ENCODE measurements at regions not wholly inside any gene's neighbourhood (a gene's known extent, or its start where the extent isn't known, plus 50 kb on each side); places are given as distances from the start of the nearest gene placed in this dataset.

DNA sequence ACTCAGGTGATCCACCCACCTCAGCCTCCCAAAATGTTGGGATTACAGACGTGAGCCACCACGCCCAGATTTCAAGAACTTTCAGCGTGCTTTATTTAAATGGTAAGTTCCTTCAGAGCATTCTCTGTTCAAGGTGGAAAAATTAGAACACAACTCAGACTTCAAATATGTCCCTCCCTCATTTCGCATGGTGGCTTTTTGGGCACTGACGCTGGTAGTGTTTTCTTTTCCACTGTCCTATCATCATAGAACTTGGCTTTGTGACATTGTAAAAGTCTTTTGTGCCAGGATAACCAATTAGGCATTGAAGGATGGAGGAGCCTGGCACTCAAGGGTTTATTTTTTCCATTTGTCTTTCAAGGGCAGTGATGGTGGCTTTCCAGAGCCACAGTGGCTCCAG is 190.8 kb downstream of the NUAK1 start:
- DNase-seq (ENCODE audit: low spot score) (no peak), ATAC-seq (no peak), FAIRE-seq (no peak)
- H3K27me3 ChIP-seq (ENCODE audit: control insufficient read depth in 1 of 2, insufficient read depth in 2 of 2, low read length in 2 of 2) = no peaks in the 10 kb centered on the region
- no peak for TF ChIP-seq FLYWCH1 (CRISPR knock-in tag; IDR thresholded peaks at IDR 0.05)
- no peak for TF ChIP-seq ZNF20 (CRISPR knock-in tag; IDR thresholded peaks at IDR 0.05)
- TF ChIP-seq ZNF331 (CRISPR knock-in tag; IDR thresholded peaks at IDR 0.05) = no peak
- TF ChIP-seq, protein P1, sequence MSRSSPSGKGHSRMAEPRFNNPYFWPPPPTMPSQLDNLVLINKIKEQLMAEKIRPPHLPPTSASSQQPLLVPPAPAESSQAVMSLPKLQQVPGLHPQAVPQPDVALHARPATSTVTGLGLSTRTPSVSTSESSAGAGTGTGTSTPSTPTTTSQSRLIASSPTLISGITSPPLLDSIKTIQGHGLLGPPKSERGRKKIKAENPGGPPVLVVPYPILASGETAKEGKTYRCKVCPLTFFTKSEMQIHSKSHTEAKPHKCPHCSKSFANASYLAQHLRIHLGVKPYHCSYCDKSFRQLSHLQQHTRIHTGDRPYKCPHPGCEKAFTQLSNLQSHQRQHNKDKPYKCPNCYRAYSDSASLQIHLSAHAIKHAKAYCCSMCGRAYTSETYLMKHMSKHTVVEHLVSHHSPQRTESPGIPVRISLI (CRISPR knock-in tag; IDR thresholded peaks at IDR 0.05; ENCODE audit: borderline replicate concordance) = no peak
- no peak for TF ChIP-seq MAFK (conservative IDR thresholded peaks at IDR 0.05 in 1 of 2, IDR thresholded peaks at IDR 0.05 in 1 of 2; ENCODE audit: low read length in 2 of 2)
- no peak for TF ChIP-seq ZSCAN9 (CRISPR knock-in tag; IDR thresholded peaks at IDR 0.05; ENCODE audit: borderline replicate concordance)
- no peak for TF ChIP-seq ZFP41 (CRISPR knock-in tag; IDR thresholded peaks at IDR 0.05; ENCODE audit: borderline replicate concordance)
- TF ChIP-seq, protein P2, sequence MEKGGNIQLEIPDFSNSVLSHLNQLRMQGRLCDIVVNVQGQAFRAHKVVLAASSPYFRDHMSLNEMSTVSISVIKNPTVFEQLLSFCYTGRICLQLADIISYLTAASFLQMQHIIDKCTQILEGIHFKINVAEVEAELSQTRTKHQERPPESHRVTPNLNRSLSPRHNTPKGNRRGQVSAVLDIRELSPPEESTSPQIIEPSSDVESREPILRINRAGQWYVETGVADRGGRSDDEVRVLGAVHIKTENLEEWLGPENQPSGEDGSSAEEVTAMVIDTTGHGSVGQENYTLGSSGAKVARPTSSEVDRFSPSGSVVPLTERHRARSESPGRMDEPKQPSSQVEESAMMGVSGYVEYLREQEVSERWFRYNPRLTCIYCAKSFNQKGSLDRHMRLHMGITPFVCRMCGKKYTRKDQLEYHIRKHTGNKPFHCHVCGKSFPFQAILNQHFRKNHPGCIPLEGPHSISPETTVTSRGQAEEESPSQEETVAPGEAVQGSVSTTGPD (CRISPR knock-in tag; IDR thresholded peaks at IDR 0.05) = no peak
- TF ChIP-seq, protein P3, sequence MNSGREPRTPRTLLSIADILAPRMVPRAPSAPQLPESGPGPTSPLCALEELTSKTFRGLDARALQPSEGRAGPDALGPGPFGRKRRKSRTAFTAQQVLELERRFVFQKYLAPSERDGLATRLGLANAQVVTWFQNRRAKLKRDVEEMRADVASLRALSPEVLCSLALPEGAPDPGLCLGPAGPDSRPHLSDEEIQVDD (CRISPR knock-in tag; IDR thresholded peaks at IDR 0.05; ENCODE audit: borderline replicate concordance) = no peak
- no peak for TF ChIP-seq ZFP36L2 (CRISPR knock-in tag; IDR thresholded peaks at IDR 0.05)
- TF ChIP-seq, protein P4, sequence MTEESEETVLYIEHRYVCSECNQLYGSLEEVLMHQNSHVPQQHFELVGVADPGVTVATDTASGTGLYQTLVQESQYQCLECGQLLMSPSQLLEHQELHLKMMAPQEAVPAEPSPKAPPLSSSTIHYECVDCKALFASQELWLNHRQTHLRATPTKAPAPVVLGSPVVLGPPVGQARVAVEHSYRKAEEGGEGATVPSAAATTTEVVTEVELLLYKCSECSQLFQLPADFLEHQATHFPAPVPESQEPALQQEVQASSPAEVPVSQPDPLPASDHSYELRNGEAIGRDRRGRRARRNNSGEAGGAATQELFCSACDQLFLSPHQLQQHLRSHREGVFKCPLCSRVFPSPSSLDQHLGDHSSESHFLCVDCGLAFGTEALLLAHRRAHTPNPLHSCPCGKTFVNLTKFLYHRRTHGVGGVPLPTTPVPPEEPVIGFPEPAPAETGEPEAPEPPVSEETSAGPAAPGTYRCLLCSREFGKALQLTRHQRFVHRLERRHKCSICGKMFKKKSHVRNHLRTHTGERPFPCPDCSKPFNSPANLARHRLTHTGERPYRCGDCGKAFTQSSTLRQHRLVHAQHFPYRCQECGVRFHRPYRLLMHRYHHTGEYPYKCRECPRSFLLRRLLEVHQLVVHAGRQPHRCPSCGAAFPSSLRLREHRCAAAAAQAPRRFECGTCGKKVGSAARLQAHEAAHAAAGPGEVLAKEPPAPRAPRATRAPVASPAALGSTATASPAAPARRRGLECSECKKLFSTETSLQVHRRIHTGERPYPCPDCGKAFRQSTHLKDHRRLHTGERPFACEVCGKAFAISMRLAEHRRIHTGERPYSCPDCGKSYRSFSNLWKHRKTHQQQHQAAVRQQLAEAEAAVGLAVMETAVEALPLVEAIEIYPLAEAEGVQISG (CRISPR knock-in tag; IDR thresholded peaks at IDR 0.05) = no peak
- TF ChIP-seq BRCA1 (CRISPR knock-in tag; IDR thresholded peaks at IDR 0.05) = no peak
- TF ChIP-seq ZNF674 (CRISPR knock-in tag; IDR thresholded peaks at IDR 0.05; ENCODE audit: low read depth) = no peak
- no peak for TF ChIP-seq PITX1 (CRISPR knock-in tag; IDR thresholded peaks at IDR 0.05)
- no peak for TF ChIP-seq DNMT1 (CRISPR knock-in tag; IDR thresholded peaks at IDR 0.05)
- no peak for TF ChIP-seq GFI1 (CRISPR knock-in tag; IDR thresholded peaks at IDR 0.05; ENCODE audit: borderline replicate concordance)
- H3K9ac ChIP-seq (ENCODE audit: insufficient read depth, low read depth, low read length) = no peak overlapping the region
- H3K36me3 ChIP-seq (replicated peaks in 1 of 2; ENCODE audit: control insufficient read depth in 1 of 2, insufficient read depth in 2 of 2, low read length in 2 of 2) = no peaks in the 10 kb centered on the region
- H2AFZ ChIP-seq (ENCODE audit: low read length) = no peak overlapping the region
- no peaks in the 10 kb centered on the region for H3K9me3 ChIP-seq (ENCODE audit: low read length)
- H3K79me2 ChIP-seq (ENCODE audit: insufficient read depth, low read length) = no peaks in the 10 kb centered on the region
- CTCF ChIA-PET (ENCODE audit: low intra/inter-chr PET ratio, low total read pairs) = no interaction called here
- intact Hi-C loops (cut with micrococcal nuclease; ENCODE audit: unreplicated experiment) (no loop called here), in situ Hi-C loops (cut with HindIII; ENCODE audit: extremely low pct_ligation_motif_present, low pct_unique_long_range_greater_than_20kb) (no loop called here)
- no TSS peak for BruUV-seq (replicated peaks)
- no peaks in the 10 kb centered on the region for H4K20me1 ChIP-seq (ENCODE audit: insufficient read depth, low read length)
- H3K4me2 ChIP-seq (ENCODE audit: low read depth, low read length) = no peak overlapping the region
- WGBS (ENCODE audit: low lambda C conversion rate) = 31% methylated on average over 5 of the region's 5 CpGs
- H3K4me3 ChIP-seq (replicated peaks in 1 of 3; ENCODE audit: insufficient read depth in 1 of 3, low read depth in 2 of 3, low read length in 3 of 3) = no peak overlapping the region
- no peaks in the 10 kb centered on the region for H3K4me1 ChIP-seq (ENCODE audit: insufficient read depth, low read length)
- no peak overlapping the region for H3K27ac ChIP-seq (ENCODE audit: extremely low read length, insufficient read depth, low read length)
- POLR2A ChIA-PET = no interaction called here
